Neural progenitor cell (in vitro differentiated cells): ENCODE measurements at regions not wholly inside any gene's neighbourhood (a gene's known extent, or its start where the extent isn't known, plus 50 kb on each side); places are given as distances from the start of the nearest gene placed in this dataset.

Source experiments
- EZH2 ChIP-seq: fragments of 200-600 bp; sonication (generic); IDR thresholded peaks from 2 replicates; pipeline ENCODE4 v1.6.1; 2017; ENCODE audit warnings: antibody characterized with exemption, mild to moderate bottlenecking, moderate library complexity
- TF ChIP-seq, protein P1 (sequence below): fragments of 200-600 bp; sonication (generic); IDR thresholded peaks from 2 replicates; pipeline ENCODE4 v1.5.1; 2017; ENCODE audit warnings: antibody characterized with exemption, mild to moderate bottlenecking

DNA sequence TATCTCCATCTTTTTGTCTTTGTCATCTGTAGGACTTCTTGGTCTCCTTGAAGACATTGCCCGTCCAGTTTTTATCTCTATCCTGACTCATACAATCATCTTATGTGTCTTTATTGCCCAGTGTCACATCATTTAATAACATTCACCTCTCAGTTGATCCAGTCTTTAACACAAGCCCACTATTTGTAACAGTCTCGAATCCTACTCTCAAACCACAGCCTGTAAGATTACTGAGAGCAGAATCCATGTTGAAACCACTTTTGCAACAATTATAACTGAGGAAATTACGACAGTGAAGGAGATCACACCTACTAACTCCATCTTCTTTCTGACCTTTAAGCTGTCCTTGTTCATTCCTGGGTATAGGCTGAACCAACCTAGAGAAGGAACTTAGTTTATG lies 1206.0 kb upstream of the ZEB2 start:
- TF ChIP-seq, protein P1, sequence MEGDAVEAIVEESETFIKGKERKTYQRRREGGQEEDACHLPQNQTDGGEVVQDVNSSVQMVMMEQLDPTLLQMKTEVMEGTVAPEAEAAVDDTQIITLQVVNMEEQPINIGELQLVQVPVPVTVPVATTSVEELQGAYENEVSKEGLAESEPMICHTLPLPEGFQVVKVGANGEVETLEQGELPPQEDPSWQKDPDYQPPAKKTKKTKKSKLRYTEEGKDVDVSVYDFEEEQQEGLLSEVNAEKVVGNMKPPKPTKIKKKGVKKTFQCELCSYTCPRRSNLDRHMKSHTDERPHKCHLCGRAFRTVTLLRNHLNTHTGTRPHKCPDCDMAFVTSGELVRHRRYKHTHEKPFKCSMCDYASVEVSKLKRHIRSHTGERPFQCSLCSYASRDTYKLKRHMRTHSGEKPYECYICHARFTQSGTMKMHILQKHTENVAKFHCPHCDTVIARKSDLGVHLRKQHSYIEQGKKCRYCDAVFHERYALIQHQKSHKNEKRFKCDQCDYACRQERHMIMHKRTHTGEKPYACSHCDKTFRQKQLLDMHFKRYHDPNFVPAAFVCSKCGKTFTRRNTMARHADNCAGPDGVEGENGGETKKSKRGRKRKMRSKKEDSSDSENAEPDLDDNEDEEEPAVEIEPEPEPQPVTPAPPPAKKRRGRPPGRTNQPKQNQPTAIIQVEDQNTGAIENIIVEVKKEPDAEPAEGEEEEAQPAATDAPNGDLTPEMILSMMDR, result no peak
- TF ChIP-seq EZH2, result no peak
